HL-60 (cell line): ENCODE measurements at regions not wholly inside any gene's neighbourhood (a gene's known extent, or its start where the extent isn't known, plus 50 kb on each side); places are given as distances from the start of the nearest gene placed in this dataset.
"Not testable (repeated sequence)": the region's sequence is repeated elsewhere in the genome, so short reads cannot be mapped to it uniquely, and the experiment has no call there.

ENCODE experiments used
- DNase-seq, 2 experiments: peaks; one replicate each; pipeline ENCODE4 v3.0.0-alpha.2; 2010 to 2020; ENCODE audit warnings: low read depth in 1 of 2, low spot score in 1 of 2
- H3K27ac ChIP-seq: fragments of 250-450 bp; sonication (Bioruptor Pico); replicated peaks from 2 replicates; pipeline ENCODE4 v1.5.1; 2020; ENCODE audit warnings: mild to moderate bottlenecking, moderate library complexity
- H3K27me3 ChIP-seq: fragments of 250-450 bp; sonication (Bioruptor Pico); 2 replicates; pipeline ENCODE4 v1.5.1; 2021; ENCODE audit warnings: mild to moderate bottlenecking, moderate library complexity; ENCODE audit not compliant: insufficient read depth, poor library complexity, severe bottlenecking
- H3K4me3 ChIP-seq: replicated peaks from 2 replicates; pipeline ENCODE4 v1.5.1; 2011; ENCODE audit warnings: mild to moderate bottlenecking, control low read depth, low read length; ENCODE audit not compliant: insufficient read depth
- GABPA ChIP-seq: IDR thresholded peaks from 2 replicates; pipeline ENCODE4 v1.6.1; 2012; ENCODE audit warnings: low read depth
- POLR2AphosphoS5 ChIP-seq: IDR thresholded peaks from 2 replicates; pipeline ENCODE4 v1.6.1; 2012; ENCODE audit warnings: low read depth
- SPI1 ChIP-seq: IDR thresholded peaks from 2 replicates; pipeline ENCODE4 v1.6.1; 2012; ENCODE audit warnings: low read depth, mild to moderate bottlenecking, borderline replicate concordance
- TF ChIP-seq, protein P1 (sequence below): IDR thresholded peaks from 2 replicates; pipeline ENCODE4 v1.6.1; 2012; ENCODE audit warnings: low read depth; ENCODE audit not compliant: insufficient replicate concordance
- TF ChIP-seq, protein P2 (sequence below): IDR thresholded peaks from one replicate; pipeline ENCODE4 v1.5.1; 2011; ENCODE audit warnings: low read length, control low read depth, inconsistent platforms; ENCODE audit not compliant: insufficient read depth

DNA sequence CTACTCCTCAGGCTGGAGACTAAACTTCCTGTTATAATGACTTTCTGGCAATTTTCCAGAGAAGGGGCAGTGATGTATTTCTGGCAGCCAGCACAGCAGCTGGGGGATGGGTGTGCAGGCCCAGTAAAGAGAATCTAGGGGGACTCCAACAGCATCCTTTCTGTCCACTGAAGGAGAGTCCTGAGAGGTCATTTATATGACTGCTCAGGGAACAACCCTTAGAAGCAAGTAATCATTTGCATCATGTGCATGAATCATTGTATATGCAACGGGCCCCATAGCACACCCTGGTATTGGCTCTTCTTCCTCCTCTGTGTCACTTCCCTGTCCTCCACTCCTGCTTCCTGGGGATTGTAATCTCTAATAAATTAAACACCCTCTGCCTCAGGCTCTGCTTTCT is 493.8 kb downstream of the RPS29 start:
- Histone ChIP-seq H3K27ac (no peak overlapping the region), H3K27me3 (no peaks in the 10 kb centered on the region), H3K4me3 (no peak overlapping the region)
- no peak for DNase-seq
- TF ChIP-seq SPI1 (no peak), GABPA (no peak), POLR2AphosphoS5 (no peak)
- TF ChIP-seq, protein P1, sequence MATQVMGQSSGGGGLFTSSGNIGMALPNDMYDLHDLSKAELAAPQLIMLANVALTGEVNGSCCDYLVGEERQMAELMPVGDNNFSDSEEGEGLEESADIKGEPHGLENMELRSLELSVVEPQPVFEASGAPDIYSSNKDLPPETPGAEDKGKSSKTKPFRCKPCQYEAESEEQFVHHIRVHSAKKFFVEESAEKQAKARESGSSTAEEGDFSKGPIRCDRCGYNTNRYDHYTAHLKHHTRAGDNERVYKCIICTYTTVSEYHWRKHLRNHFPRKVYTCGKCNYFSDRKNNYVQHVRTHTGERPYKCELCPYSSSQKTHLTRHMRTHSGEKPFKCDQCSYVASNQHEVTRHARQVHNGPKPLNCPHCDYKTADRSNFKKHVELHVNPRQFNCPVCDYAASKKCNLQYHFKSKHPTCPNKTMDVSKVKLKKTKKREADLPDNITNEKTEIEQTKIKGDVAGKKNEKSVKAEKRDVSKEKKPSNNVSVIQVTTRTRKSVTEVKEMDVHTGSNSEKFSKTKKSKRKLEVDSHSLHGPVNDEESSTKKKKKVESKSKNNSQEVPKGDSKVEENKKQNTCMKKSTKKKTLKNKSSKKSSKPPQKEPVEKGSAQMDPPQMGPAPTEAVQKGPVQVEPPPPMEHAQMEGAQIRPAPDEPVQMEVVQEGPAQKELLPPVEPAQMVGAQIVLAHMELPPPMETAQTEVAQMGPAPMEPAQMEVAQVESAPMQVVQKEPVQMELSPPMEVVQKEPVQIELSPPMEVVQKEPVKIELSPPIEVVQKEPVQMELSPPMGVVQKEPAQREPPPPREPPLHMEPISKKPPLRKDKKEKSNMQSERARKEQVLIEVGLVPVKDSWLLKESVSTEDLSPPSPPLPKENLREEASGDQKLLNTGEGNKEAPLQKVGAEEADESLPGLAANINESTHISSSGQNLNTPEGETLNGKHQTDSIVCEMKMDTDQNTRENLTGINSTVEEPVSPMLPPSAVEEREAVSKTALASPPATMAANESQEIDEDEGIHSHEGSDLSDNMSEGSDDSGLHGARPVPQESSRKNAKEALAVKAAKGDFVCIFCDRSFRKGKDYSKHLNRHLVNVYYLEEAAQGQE = no peak
- TF ChIP-seq, protein P2, sequence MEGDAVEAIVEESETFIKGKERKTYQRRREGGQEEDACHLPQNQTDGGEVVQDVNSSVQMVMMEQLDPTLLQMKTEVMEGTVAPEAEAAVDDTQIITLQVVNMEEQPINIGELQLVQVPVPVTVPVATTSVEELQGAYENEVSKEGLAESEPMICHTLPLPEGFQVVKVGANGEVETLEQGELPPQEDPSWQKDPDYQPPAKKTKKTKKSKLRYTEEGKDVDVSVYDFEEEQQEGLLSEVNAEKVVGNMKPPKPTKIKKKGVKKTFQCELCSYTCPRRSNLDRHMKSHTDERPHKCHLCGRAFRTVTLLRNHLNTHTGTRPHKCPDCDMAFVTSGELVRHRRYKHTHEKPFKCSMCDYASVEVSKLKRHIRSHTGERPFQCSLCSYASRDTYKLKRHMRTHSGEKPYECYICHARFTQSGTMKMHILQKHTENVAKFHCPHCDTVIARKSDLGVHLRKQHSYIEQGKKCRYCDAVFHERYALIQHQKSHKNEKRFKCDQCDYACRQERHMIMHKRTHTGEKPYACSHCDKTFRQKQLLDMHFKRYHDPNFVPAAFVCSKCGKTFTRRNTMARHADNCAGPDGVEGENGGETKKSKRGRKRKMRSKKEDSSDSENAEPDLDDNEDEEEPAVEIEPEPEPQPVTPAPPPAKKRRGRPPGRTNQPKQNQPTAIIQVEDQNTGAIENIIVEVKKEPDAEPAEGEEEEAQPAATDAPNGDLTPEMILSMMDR = no peak

DNA sequence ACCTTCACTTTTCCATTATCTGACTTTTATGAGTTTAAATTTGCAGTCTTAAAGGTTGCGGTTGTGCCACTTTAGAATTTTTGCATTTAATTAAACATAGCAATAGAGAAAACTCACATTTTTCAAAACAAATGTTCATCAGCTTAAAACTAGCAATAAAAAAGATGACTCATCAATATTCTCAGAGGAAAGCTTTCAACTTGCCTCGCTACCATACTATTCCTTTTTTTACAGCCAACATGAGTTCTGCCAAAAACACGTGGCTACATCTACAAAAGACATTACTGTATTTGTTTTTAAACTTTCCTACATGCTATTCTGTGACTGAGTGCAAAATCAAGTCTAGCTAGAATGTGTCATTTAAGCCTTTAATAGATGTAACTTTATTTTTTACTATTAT is 497.1 kb downstream of the RPS29 start:
- no peaks in the 10 kb centered on the region for H3K27me3 ChIP-seq
- TF ChIP-seq SPI1 = no peak
- TF ChIP-seq, protein P2 = no peak
- TF ChIP-seq POLR2AphosphoS5 = no peak
- TF ChIP-seq, protein P1 = no peak
- no peak for TF ChIP-seq GABPA
- no peak overlapping the region for H3K4me3 ChIP-seq
- H3K27ac ChIP-seq = no peak overlapping the region
- no peak for DNase-seq

DNA sequence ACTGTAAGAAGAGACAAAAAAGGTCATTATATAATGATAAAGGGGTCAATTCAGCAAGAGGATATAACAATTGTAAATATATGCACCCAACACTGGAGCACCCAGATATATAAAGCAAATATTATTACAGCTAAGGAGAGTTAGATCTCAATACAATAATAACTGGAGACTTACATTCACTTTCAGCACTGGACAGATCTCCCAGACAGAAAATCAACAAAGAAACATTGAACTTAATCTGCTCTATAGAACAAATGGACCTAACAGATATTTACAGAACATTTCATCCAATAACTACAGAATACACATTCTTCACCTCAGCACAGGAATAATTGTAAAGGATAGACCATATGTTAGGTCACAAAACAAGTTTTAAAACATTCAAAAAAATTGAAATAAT is 512.9 kb downstream of the RPS29 start:
- H3K27me3 ChIP-seq, H3K4me3 ChIP-seq, H3K27ac ChIP-seq, DNase-seq: not testable (repeated sequence)
- TF ChIP-seq, protein P1 = peak; percentile 85

DNA sequence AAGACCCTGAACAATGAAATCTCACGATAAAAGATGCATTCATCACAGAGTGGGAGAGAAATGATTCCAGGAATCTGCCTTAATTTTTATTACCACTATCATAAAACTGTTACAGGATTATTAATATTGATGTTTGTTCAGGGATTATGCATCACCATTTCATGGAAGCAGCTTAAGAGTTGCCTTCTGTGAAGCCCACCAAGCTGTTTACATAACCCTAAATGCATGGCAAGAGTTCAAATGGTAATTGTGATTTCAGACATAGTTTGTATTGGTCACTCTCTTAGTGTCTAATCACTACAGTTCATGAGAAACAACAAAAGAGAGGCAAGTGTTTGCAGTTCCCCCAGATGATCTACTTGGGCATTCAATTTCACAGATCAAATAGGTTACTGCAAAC is 527.7 kb downstream of the RPS29 start:
- H3K27ac ChIP-seq = no peak overlapping the region

More for the DNA sequence above, 527.7 kb downstream of the RPS29 start:
- H3K27me3 ChIP-seq = no peaks in the 10 kb centered on the region
- H3K4me3 ChIP-seq = no peak overlapping the region
- no peak for TF ChIP-seq GABPA
- TF ChIP-seq, protein P1 = no peak
- TF ChIP-seq POLR2AphosphoS5 = no peak
- TF ChIP-seq SPI1 = no peak
- TF ChIP-seq, protein P2 = no peak
- no peak for DNase-seq
